HG03039 (cell line): ENCODE measurements at regions not wholly inside any gene's neighbourhood (a gene's known extent, or its start where the extent isn't known, plus 50 kb on each side); places are given as distances from the start of the nearest gene placed in this dataset.
"Not testable (repeated sequence)": the region's sequence is repeated elsewhere in the genome, so short reads cannot be mapped to it uniquely, and the experiment has no call there.

Experiments
- ATAC-seq: cut with Tn5 transposase; IDR thresholded peaks from one replicate; pipeline ENCODE4 v1.9.1; 2021; ENCODE audit warnings: mild to moderate bottlenecking, moderate library complexity; ENCODE audit not compliant: unreplicated experiment

GRCh38 chr1:58206749-58207148, 339.8 kb downstream of the OMA1 start:
- no peak for ATAC-seq

DNA sequence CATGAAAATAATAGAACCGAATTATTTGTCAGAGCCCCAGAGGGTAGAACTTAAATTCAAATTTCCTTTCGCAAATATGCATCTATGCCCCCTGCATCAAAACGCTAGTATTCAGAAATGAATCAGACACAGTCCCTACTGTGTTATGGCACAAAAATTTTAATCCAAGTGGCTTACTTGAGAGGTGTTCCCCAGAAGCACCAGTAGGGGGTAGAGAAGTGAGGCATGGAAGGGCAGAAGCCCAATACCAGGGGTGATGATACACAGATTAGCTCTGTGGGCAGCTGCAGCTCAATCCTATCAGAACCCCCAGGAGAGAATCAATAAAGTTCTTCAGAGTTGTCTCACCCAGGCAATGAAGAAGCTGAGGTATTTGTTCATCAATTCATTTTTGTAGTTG, 342.2 kb downstream of the OMA1 start:
- ATAC-seq = no peak

GRCh38 chr1:58201492-58202106, 344.9 kb downstream of the OMA1 start:
- ATAC-seq = no peak

DNA sequence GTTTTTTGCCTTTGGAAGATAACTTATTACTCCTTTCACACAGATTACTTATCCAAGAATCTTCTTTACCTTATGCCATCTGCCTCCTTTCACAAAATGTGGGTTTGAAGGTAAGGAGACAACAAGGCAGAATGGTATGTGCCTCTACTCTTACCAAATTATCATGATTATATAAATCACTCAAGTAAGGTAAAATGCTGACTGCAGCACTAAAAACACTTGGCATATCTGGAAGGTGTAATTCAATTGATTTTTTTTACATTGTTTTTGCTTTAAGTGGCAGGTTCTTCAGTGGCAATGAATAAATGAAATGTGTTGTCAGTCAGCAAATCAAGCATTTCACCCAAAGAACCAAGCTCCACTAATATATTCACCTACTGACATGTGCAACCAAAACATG, 346.1 kb downstream of the OMA1 start:
- ATAC-seq = no peak

DNA sequence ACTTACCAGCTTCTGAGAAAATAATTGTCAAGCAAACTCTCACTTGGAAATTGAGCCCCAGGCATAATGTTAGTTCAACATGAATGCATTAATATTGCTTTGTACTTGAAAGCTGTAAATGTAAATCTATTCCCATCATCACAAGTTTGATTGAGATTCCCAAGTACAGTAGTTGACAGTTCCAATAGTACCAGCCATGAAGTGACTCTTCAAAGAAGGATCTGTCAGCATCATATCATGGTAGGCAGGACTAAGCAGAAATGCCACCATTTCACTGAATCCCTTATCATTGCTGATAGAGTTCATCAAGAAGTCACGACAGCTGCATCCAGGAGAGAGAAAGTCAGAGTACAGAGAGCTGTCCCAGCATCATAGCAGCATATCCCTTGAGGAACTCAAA, 348.7 kb downstream of the OMA1 start:
- no peak for ATAC-seq

DNA sequence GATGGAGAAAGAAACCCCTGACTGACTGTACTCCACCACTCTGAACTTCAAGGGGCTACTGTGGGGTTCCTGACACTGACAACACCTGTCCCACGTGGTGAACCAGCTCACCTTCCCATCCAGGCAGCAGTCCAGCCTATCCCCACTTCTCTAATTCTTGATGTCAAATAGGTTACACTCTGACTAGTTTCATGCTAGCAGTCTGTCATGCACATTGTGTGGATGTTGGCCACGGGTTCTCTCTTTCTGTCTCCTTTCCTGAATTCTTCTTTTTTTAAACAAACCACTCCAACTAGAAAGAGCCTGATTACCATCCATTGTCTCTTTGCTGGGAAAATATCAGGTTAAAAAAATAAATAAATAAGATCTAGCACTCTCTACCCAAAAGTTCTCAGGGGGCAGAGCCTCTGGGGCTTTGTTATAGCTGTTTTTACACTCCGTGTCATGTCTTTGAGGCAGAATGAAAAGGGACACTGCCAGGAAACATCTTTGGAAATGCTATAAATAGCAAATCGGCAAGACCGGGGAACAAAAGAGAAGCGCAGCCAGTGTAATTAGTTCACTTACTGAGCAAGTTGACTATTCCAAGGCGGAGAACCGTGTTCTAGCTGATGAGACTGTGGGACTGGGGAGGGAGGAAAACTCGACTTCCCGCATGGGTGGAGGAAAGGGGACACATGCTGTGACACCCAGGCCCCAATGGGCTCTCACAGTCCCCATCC, 356.1 kb downstream of the OMA1 start:
- no peak for ATAC-seq

DNA sequence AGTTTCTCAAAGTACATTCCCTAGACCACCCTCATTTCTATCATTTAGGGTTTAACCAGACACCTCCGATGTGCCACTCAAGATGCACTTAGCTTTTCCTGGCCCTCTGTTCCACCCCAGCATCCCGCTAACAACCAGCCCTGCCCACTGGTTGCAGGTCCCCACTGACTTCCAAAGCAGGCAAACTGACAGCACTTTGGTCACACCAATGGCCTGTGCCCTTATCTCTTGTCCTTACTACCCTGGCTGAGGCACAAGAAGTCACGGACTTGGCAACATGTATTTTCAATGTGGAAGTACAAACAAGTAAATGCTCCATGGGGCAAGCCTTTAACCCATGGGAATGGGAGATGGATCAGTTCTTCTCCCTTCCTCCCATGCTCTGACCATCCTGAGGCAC, 357.1 kb downstream of the OMA1 start:
- ATAC-seq = no peak

GRCh38 chr1:58183286-58183685, 363.2 kb downstream of the OMA1 start:
- ATAC-seq = no peak

DNA sequence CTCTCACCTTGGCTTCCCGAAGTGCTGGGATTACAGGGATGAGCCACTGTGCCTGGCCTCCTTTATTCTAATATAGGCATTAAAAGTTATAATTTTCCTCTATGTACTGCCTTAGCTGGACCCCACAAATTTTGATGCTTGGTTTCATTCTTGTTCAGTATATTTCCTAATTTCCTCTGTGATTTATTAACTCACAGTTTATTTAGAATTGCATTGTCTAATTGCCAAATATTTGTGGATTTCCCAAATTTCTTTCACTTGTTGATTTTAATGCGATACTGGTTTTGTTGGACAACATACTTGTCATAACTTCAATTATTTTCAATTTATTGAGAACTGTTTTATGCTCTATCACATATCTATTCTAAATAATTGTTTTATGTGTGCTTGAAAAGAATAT, 366.0 kb downstream of the OMA1 start:
- ATAC-seq = no peak

- not testable (repeated sequence) for ATAC-seq
Observed at GRCh38 chr1:58169160-58169559, 377.4 kb downstream of the OMA1 start.

DNA sequence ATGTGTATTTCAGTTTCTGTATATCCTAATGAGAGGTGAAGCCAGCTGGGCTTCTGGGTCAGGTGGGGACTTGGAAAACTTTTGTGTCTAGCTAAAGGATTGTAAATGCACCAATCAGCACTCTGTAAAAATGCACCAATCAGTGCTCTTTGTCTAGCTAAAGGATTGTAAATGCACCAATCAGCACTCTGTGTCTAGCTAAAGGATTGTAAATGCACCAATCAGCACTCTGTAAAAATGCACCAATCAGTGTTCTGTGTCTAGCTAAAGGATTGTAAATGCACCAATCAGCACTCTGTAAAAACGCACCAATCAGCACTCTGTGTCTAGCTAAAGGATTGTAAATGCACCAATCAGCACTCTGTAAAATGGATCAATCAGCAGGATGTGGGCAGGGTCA, 379.4 kb downstream of the OMA1 start:
- ATAC-seq = not testable (repeated sequence)

GRCh38 chr1:58166417-58166816, 380.1 kb downstream of the OMA1 start:
- no peak for ATAC-seq

DNA sequence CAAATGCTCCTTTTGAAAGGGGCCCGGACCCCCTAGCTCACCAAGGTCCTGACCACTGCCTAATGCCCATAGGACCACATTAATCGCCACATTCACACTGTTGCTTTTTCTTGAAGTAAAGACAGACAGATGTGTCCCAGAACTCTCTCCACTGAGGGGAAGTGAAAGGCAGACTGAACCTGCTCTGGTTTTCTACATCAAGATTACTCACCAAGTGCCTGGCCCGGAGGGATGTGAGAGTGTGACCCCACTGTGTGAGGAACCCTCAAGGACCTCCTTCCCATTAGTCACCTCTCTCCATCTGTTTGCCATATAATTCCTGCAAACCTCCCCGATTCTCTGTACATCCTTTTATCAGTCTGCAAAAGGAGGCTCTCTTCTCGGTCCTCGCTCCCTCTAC, 381.5 kb downstream of the OMA1 start:
- ATAC-seq = no peak

DNA sequence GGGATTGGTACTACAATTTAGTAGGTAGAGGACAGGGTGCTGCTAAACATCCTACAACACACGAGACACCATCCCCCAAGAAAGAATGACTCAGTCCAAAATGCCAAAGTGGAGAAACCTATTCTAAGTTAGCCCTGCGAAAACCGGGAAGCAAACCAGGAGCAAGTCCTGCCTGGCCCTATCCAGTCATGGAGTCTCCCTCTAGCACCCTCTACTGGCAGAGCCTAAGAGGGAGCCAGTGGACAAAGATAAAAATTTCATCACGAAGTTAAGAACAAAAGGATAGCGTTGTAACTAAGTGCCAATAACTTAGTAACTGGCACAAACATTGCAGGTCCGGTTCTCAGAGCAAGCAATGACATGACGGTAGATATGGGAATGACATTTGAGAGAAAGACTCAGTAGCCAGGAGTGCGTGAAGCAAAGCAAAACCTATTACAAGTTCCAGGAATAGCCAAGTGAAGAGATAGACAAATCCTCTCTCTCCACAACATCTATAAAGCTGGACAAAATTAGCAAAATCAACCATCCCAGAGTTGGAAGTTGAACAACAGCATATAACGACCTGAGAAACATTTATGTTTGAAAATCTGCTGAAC, 383.5 kb downstream of the OMA1 start:
- ATAC-seq = no peak

DNA sequence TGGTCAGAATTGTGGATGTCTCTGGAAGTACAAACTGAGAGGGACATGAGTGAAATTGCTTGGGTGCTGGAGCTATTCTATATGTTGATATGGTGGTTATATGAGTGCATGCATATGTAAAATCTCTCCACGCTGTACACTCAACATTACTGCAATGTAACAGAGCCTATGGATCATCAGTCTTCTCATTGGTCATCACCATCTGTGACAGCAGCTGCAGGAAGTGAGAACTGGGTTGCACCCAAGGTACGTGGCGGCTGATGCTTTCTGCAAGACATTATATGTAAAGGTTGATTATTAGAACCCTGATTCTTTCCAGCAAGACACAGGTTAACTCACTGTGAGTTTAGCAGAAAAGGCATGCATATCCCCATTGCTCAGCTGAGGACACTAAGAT, 387.1 kb downstream of the OMA1 start:
- ATAC-seq = no peak

DNA sequence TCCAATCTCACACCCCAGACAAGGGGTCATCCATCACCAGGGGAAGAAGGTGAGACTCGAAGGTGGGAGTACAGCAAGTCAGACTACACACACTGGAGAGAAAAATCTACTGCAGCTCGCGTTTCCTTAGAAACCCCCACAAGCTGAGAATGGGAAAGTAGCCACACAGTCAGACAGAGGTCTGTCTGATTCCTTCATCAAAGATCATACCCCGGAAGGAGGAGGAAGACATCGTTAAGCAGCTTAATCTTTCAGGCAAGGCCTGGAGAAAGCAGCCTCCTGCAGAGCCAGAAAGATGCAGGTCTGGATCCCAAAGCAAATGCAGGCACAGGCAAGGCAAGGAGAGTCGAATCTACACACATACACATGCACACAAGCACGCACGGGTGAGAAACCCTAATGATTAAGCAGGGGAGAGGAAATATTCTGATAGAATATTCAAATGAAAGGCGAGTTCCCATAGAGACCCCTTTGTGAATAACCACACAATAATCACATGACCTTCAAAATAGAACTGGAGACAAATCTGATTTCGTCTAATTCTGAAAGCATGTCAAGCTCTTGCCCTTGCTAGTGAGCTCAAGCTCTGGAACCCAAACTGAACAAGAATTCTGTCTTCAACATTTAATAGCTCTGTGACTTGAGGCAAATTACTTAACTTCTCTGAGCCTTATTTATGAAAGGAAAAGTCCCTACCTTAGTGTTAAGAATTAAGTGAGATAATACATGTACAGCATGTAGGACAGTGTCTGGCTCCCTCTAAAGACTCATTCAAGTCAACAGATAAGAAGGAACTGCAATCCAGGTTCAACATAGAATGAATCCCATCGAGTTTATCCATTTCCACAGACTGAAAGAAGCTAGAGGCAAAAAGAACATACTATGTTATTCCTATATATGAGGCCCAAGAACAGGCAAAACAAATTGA, 387.8 kb downstream of the OMA1 start:
- ATAC-seq = no peak

DNA sequence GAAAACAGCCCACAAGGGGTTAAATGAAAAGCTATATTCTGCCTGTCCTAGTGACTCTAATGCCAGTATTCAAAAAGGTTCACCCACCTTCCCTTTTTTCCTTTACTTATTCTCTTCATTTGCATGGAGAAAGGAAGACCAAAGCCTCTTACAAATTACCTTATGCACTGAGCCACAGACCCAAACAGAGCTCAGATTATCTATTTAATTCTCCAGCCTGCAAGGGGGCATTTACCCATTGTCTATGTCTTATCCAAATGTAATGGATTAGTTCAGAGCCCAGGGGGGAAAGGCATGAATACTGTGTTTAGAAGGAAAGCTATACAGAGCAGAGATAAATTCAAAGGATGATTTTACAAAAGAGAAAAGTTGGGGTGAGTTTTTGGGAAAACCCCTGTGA, 388.5 kb downstream of the OMA1 start:
- no peak for ATAC-seq

- no peak for ATAC-seq
Observed at GRCh38 chr1:58157256-58157655, 389.3 kb downstream of the OMA1 start.

DNA sequence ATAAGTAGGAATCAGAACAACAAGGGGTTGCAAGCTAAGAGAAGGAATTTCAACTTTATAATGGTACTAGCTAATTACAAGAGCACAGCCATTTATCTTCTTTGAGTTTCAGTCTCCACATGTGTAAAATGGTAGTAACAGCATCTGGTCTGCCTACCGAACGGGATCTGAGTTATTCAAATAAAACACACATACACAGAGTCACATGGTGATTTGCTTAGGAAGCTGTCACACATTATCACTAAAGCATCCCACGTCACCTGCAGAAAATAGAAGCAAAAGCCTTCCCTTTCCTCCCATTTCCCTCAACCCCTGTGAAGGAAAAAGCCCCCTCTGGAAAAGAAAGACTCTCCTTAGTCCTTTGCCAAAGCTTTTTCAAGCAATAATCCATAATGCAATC, 389.7 kb downstream of the OMA1 start:
- ATAC-seq = no peak

DNA sequence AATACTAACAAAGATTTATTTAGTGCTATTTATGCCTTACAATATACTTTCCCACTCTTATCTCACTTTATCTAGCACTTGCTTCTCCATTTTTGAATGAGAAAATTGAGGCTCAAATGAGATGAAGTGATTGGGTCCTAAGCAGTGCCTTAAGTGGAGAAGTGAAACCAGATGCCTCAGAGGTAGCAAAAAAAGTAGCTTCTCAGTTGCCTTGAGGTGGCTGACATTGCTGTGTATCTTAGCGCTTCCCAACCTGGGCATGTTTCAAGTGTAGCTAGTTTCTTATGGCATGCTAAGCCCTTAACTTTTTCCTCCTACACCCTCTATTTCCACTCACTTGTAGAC, 390.4 kb downstream of the OMA1 start:
- ATAC-seq = no peak

- no peak for ATAC-seq
Observed at GRCh38 chr1:58155418-58156123, 391.0 kb downstream of the OMA1 start.
